ENCODE measurements at regions not wholly inside any gene's neighbourhood (a gene's known extent, or its start where the extent isn't known, plus 50 kb on each side); places are given as distances from the start of the nearest gene placed in this dataset.
A peak's percentile ranks its signal among the peaks of the same experiment; 100 is the strongest.

DNA sequence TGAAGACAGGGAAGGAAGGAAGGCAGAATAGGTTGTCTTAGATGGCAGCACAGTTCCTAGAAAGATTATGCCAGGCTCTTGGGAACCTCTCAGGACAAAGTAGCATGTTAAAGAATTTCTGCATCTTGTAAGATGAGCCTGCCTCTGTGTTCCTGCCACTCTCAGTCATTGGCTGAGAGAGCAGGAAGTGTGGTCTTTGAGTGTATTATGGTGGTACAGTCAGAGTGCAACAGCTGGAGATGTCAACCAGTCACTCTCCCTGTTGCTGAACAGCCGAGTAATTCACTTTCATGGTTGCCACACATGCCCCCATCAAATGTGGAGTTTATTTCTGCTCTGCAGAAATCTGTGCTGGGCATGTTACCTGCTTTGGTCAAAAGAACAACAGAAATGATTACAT is 659.6 kb upstream of the RIOK2 start:
- Mint-ChIP-seq H3K4me3 (no peak overlapping the region), H3K27ac (no peak overlapping the region), H3K4me1 (no peaks in the 10 kb centered on the region), H3K9me3 (peaks cover 0 to 5% (median 0%) of the 10 kb centered on the region in 8 donors), H3K36me3 (no peaks in the 10 kb centered on the region), H3K27me3 (no peaks in the 10 kb centered on the region)
- Histone ChIP-seq H3K27me3 (ENCODE audit: insufficient read depth, low read length) (no peaks in the 10 kb centered on the region), H3K27ac (ENCODE audit: low read depth, low read length) (no peak overlapping the region), H3K36me3 (ENCODE audit: insufficient read depth, low read length) (no peaks in the 10 kb centered on the region), H3K9me3 (ENCODE audit: control insufficient read depth in 1 of 2, low read length in 2 of 2) (no peaks in the 10 kb centered on the region), H3K4me1 (ENCODE audit: insufficient read depth, low read length) (no peaks in the 10 kb centered on the region), H3K4me3 (ENCODE audit: low read length in 2 of 2) (no peak overlapping the region)
- CTCF ChIA-PET (ENCODE audit: partially characterized antibody) = no interaction called here
- intact Hi-C loops (cut with micrococcal nuclease) = no loop called here
- DNase-seq = no peak
- POLR2A ChIA-PET (ENCODE audit: partially characterized antibody) = no interaction called here

DNA sequence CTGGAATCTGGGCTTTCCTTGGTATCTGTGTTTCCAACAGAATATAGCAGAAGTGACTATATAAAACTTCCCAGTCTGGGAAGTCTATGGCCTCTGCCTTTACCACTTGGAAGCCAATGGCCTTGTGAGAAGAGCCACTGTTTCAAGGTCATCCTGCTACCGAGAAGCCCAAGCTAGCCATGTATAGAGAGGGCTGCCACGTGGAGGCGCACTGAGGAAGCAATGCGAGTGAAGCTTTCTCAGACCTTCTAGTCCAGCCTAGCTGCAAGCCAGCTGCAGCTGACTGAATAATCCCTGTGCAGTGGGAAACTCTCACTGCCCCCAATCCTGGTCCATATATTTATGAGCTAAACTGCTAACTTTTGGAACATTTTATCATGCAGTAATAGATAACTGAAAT is 661.8 kb upstream of the RIOK2 start:
- H3K36me3 Mint-ChIP-seq = no peaks in the 10 kb centered on the region
- no peak overlapping the region for H3K4me3 Mint-ChIP-seq

DNA sequence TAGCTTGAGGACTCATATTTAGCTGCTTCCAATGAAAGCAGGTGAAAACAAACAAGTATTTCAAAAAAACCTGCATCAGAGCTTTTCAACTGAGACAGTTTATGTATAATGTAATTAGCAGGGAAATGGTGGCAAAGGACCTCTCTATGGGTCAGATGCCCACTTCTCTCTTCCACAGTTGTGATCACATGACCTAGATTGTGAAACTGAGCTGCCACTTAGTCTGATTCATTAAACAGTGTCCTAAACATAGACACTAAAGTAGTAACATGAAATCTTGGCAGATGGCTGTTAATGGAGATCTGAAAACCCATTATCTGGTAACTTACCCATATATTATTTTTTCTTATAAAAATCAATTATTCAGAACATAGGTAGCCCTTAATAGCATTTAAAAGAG is 663.6 kb upstream of the RIOK2 start:
- H3K4me3 Mint-ChIP-seq = no peak overlapping the region
- DNase-seq = no peak
- H3K4me1 Mint-ChIP-seq = no peaks in the 10 kb centered on the region
- no peak overlapping the region for H3K27ac ChIP-seq (ENCODE audit: low read depth, low read length)
- CTCF ChIA-PET (ENCODE audit: partially characterized antibody) = no interaction called here
- H3K9me3 ChIP-seq (ENCODE audit: control insufficient read depth in 1 of 2, low read length in 2 of 2) = no peaks in the 10 kb centered on the region
- H3K27ac Mint-ChIP-seq = no peak overlapping the region
- POLR2A ChIA-PET (ENCODE audit: partially characterized antibody) = no interaction called here
- no peaks in the 10 kb centered on the region for H3K36me3 ChIP-seq (ENCODE audit: insufficient read depth, low read length)
- H3K36me3 Mint-ChIP-seq = no peaks in the 10 kb centered on the region
- H3K9me3 Mint-ChIP-seq = peaks cover 0 to 11% (median 0%) of the 10 kb centered on the region in 8 donors
- H3K4me3 ChIP-seq (ENCODE audit: low read length in 2 of 2) = no peak overlapping the region
- H3K27me3 Mint-ChIP-seq = no peaks in the 10 kb centered on the region
- intact Hi-C loops (cut with micrococcal nuclease) = no loop called here
- H3K4me1 ChIP-seq (ENCODE audit: insufficient read depth, low read length) = no peaks in the 10 kb centered on the region
- no peaks in the 10 kb centered on the region for H3K27me3 ChIP-seq (ENCODE audit: insufficient read depth, low read length)

More for the DNA sequence above, 661.8 kb upstream of the RIOK2 start:
- Mint-ChIP-seq H3K9me3 (peaks cover 0 to 7% (median 0%) of the 10 kb centered on the region in 8 donors), H3K27ac (no peak overlapping the region), H3K27me3 (no peaks in the 10 kb centered on the region), H3K4me1 (no peaks in the 10 kb centered on the region)
- Histone ChIP-seq H3K36me3 (ENCODE audit: insufficient read depth, low read length) (no peaks in the 10 kb centered on the region), H3K9me3 (ENCODE audit: control insufficient read depth in 1 of 2, low read length in 2 of 2) (no peaks in the 10 kb centered on the region), H3K27ac (ENCODE audit: low read depth, low read length) (no peak overlapping the region), H3K4me1 (ENCODE audit: insufficient read depth, low read length) (no peaks in the 10 kb centered on the region), H3K4me3 (ENCODE audit: low read length in 2 of 2) (no peak overlapping the region), H3K27me3 (ENCODE audit: insufficient read depth, low read length) (no peaks in the 10 kb centered on the region)
- ChIA-PET POLR2A (ENCODE audit: partially characterized antibody) (no interaction called here), CTCF (ENCODE audit: partially characterized antibody) (no interaction called here)
- DNase-seq = no peak
- intact Hi-C loops (cut with micrococcal nuclease) = no loop called here

- Mint-ChIP-seq H3K4me1 (no peaks in the 10 kb centered on the region), H3K36me3 (no peaks in the 10 kb centered on the region), H3K27me3 (no peaks in the 10 kb centered on the region), H3K4me3 (no peak overlapping the region), H3K9me3 (peaks cover 0 to 9% (median 0%) of the 10 kb centered on the region in 8 donors), H3K27ac (no peak overlapping the region)
- no peak overlapping the region for H3K4me3 ChIP-seq (ENCODE audit: low read length in 2 of 2)
- ChIA-PET POLR2A (ENCODE audit: partially characterized antibody) (no interaction called here), CTCF (ENCODE audit: partially characterized antibody) (no interaction called here)
- no peaks in the 10 kb centered on the region for H3K27me3 ChIP-seq (ENCODE audit: insufficient read depth, low read length)
- no peak for DNase-seq
- no peaks in the 10 kb centered on the region for H3K9me3 ChIP-seq (ENCODE audit: control insufficient read depth in 1 of 2, low read length in 2 of 2)
- intact Hi-C loops (cut with micrococcal nuclease) = no loop called here
- no peak overlapping the region for H3K27ac ChIP-seq (ENCODE audit: low read depth, low read length)
- H3K4me1 ChIP-seq (ENCODE audit: insufficient read depth, low read length) = no peaks in the 10 kb centered on the region
- H3K36me3 ChIP-seq (ENCODE audit: insufficient read depth, low read length) = no peaks in the 10 kb centered on the region
These were observed 665.0 kb upstream of the RIOK2 start for GRCh38 chr5:97847920-97848631.

DNA sequence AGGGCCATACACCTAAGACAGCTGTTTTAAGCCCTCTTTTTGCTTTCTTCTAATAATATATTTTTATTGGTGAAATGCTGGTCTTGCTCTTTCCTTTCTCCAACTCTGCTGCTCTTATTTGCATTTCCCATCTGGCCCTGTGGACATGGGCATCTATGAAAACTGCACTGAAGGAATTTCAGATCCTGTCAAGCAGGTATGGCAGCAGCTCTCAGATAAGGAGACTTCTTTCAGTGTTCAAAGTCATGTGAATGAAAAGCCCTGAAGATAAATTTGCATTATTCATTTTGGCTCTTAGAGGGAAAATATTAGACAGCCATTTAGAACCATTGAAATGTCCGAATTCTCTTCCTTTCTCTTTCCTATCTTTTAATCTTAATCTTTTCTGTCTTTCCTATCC is 668.0 kb upstream of the RIOK2 start:
- Mint-ChIP-seq H3K9me3 (peaks cover 0 to 18% (median 1%) of the 10 kb centered on the region in 8 donors), H3K36me3 (no peaks in the 10 kb centered on the region), H3K27me3 (no peaks in the 10 kb centered on the region), H3K27ac (peak overlapping the region in 1 of 7 donors; percentile 19), H3K4me1 (no peaks in the 10 kb centered on the region), H3K4me3 (no peak overlapping the region)
- H3K4me3 ChIP-seq (ENCODE audit: low read length in 2 of 2) = no peak overlapping the region
- no peak overlapping the region for H3K27ac ChIP-seq (ENCODE audit: low read depth, low read length)
- H3K4me1 ChIP-seq (ENCODE audit: insufficient read depth, low read length) = no peaks in the 10 kb centered on the region
- ChIA-PET POLR2A (ENCODE audit: partially characterized antibody) (no interaction called here), CTCF (ENCODE audit: partially characterized antibody) (no interaction called here)
- H3K36me3 ChIP-seq (ENCODE audit: insufficient read depth, low read length) = no peaks in the 10 kb centered on the region
- DNase-seq = no peak
- intact Hi-C loops (cut with micrococcal nuclease) = no loop called here
- no peaks in the 10 kb centered on the region for H3K9me3 ChIP-seq (ENCODE audit: control insufficient read depth in 1 of 2, low read length in 2 of 2)
- no peaks in the 10 kb centered on the region for H3K27me3 ChIP-seq (ENCODE audit: insufficient read depth, low read length)

GRCh38 chr5:97854871-97855762 is 672.1 kb upstream of the RIOK2 start:
- no peaks in the 10 kb centered on the region for H3K27me3 Mint-ChIP-seq
- intact Hi-C loops (cut with micrococcal nuclease) = no loop called here
- no peaks in the 10 kb centered on the region for H3K36me3 Mint-ChIP-seq
- Histone ChIP-seq H3K4me3 (ENCODE audit: low read length in 2 of 2) (no peak overlapping the region), H3K27me3 (ENCODE audit: insufficient read depth, low read length) (no peaks in the 10 kb centered on the region), H3K9me3 (ENCODE audit: control insufficient read depth in 1 of 2, low read length in 2 of 2) (no peaks in the 10 kb centered on the region), H3K4me1 (ENCODE audit: insufficient read depth, low read length) (no peaks in the 10 kb centered on the region), H3K36me3 (ENCODE audit: insufficient read depth, low read length) (no peaks in the 10 kb centered on the region), H3K27ac (ENCODE audit: low read depth, low read length) (no peak overlapping the region)
- no peaks in the 10 kb centered on the region for H3K4me1 Mint-ChIP-seq
- H3K9me3 Mint-ChIP-seq = peaks cover 2 to 44% (median 9%) of the 10 kb centered on the region in 8 donors
- H3K4me3 Mint-ChIP-seq = no peak overlapping the region
- no peak overlapping the region for H3K27ac Mint-ChIP-seq
- POLR2A ChIA-PET (ENCODE audit: partially characterized antibody) = no interaction called here
- CTCF ChIA-PET (ENCODE audit: partially characterized antibody) = interaction anchor here (0.6 kb wide), 1 partner anchor 29 kb away, joined by 3 read pairs; no protein-coding TSS in a partner anchor
- no peak for DNase-seq

DNA sequence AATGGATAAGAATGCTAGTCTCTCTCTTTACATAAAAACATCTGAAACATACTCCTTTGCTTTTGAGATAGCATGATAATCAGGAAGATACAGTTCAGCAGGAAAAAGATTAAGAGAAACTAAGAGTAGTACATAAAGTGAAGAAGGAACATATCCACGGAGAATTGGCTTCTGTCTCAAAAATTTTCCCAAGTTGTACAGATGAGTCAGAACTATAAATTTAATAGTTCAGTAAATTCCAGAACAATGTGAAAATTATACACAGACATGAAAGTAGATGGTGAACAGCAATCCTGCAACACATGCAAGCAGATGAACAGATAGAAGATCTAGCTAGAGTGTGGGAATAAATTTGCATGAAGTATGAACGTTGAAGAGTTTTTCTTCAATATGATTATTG is 691.4 kb upstream of the RIOK2 start:
- H3K36me3 Mint-ChIP-seq = no peaks in the 10 kb centered on the region
- H3K4me1 ChIP-seq (ENCODE audit: insufficient read depth, low read length) = no peaks in the 10 kb centered on the region
- DNase-seq = no peak
- H3K9me3 Mint-ChIP-seq = peaks cover 0 to 5% (median 0%) of the 10 kb centered on the region in 8 donors
- no peak overlapping the region for H3K4me3 ChIP-seq (ENCODE audit: low read length in 2 of 2)
- CTCF ChIA-PET (ENCODE audit: partially characterized antibody) = no interaction called here
- H3K27ac Mint-ChIP-seq = no peak overlapping the region
- no peaks in the 10 kb centered on the region for H3K4me1 Mint-ChIP-seq
- H3K36me3 ChIP-seq (ENCODE audit: insufficient read depth, low read length) = no peaks in the 10 kb centered on the region
- intact Hi-C loops (cut with micrococcal nuclease) = no loop called here
- no peaks in the 10 kb centered on the region for H3K9me3 ChIP-seq (ENCODE audit: control insufficient read depth in 1 of 2, low read length in 2 of 2)
- H3K4me3 Mint-ChIP-seq = no peak overlapping the region
- POLR2A ChIA-PET (ENCODE audit: partially characterized antibody) = no interaction called here
- H3K27me3 Mint-ChIP-seq = no peaks in the 10 kb centered on the region
- H3K27me3 ChIP-seq (ENCODE audit: insufficient read depth, low read length) = no peaks in the 10 kb centered on the region
- no peak overlapping the region for H3K27ac ChIP-seq (ENCODE audit: low read depth, low read length)
